HCT116 (cell line): ENCODE measurements at regions not wholly inside any gene's neighbourhood (a gene's known extent, or its start where the extent isn't known, plus 50 kb on each side); places are given as distances from the start of the nearest gene placed in this dataset.

ENCODE experiments used
- ATAC-seq: fragments of 200-7000 bp; cut with Tn5 transposase; 2 replicates; pipeline ENCODE4 v1.9.1; 2020; ENCODE audit warnings: mild to moderate bottlenecking, moderate library complexity
- BruUV-seq: library from RNA; stranded (reverse); fragments of 400-500 nt; replicated peaks from 2 replicates; lab custom pipeline; 2021; lab: Mats Ljungman, UMichigan
- CTCF ChIA-PET: fragments of 300-600 bp; sonication (Branson Sonifier 250); formaldehyde crosslinking; loops from one replicate; lab custom pipeline; 2021; ENCODE audit warnings: antibody characterized with exemption; lab: Charles Lee
- POLR2A ChIA-PET: fragments of 300-600, 350-600 bp; sonication (Branson Sonifier 250); formaldehyde crosslinking; loops from one replicate; lab custom pipeline; 2021; ENCODE audit warnings: antibody characterized with exemption; lab: Charles Lee
- RAD21 ChIA-PET, 2 experiments: fragments of 300-600 bp; sonication (Branson Sonifier 250); formaldehyde crosslinking; loops; one replicate each; lab custom pipeline; 2023; ENCODE audit warnings: low total read pairs in 2 of 2; ENCODE audit not compliant: uncharacterized antibody in 2 of 2, unreplicated experiment in 2 of 2, low non-redundant PET in 1 of 2; lab: Charles Lee
- DNase-seq: peaks from one replicate; pipeline ENCODE4 v3.0.0-alpha.2; 2010; ENCODE audit warnings: low read depth, low spot score
- H2AFZ ChIP-seq: fragments of 200-600 bp; shearing (Covaris generic), sonication (generic); 2 replicates; pipeline ENCODE4 v1.6.1; 2017; ENCODE audit warnings: low read depth, mixed run types, mixed read lengths, antibody characterized with exemption, low read length; ENCODE audit not compliant: poor library complexity, severe bottlenecking
- H3K27ac ChIP-seq: 2 replicates; pipeline ENCODE4 v1.5.1; 2012; ENCODE audit warnings: low read depth, low read length
- H3K27me3 ChIP-seq: fragments of 200-600 bp; sonication (generic); 2 replicates; pipeline ENCODE4 v1.6.1; 2016; ENCODE audit warnings: mixed run types, low read length, mixed read lengths; ENCODE audit not compliant: insufficient read depth
- H3K36me3 ChIP-seq, 2 experiments: fragments of 200-500 bp in 1 of 2; fragments of 200-600 bp in 1 of 2; sonication (Bioruptor generic) in 1 of 2; sonication (generic) in 1 of 2; 2 replicates each; pipeline versions ENCODE4 v1.5.1 to v1.6.1; 2014 to 2016; ENCODE audit warnings: low read length in 2 of 2, inconsistent platforms in 1 of 2, mixed read lengths in 1 of 2, mixed run types in 1 of 2; ENCODE audit not compliant: insufficient read depth in 2 of 2, control insufficient read depth in 1 of 2
- H3K4me1 ChIP-seq, 2 experiments: fragments of 200-600 bp in 1 of 2; sonication (generic) in 1 of 2; 2 replicates each; pipeline versions ENCODE4 v1.5.1 to v1.6.1; 2012 to 2017; ENCODE audit warnings: low read length in 2 of 2, inconsistent platforms in 1 of 2, mild to moderate bottlenecking in 1 of 2, mixed read lengths in 1 of 2, mixed run types in 1 of 2, moderate library complexity in 1 of 2; ENCODE audit not compliant: insufficient read depth in 2 of 2, control insufficient read depth in 1 of 2
- H3K4me2 ChIP-seq: fragments of 200-600 bp; sonication (generic); 2 replicates; pipeline ENCODE4 v1.6.1; 2017; ENCODE audit warnings: mixed run types, low read length, mixed read lengths
- H3K4me3 ChIP-seq, 2 experiments: fragments of 200-600 bp in 1 of 2; sonication (generic) in 1 of 2; replicated peaks in 1 of 2; 2 replicates each; pipeline ENCODE4 v1.5.1; 2011 to 2016; ENCODE audit warnings: low read length in 2 of 2, control low read depth in 1 of 2, low read depth in 1 of 2, mild to moderate bottlenecking in 1 of 2, mixed read lengths in 1 of 2, mixed run types in 1 of 2
- H3K79me2 ChIP-seq: fragments of 200-600 bp; sonication (generic); 2 replicates; pipeline ENCODE4 v1.6.1; 2017; ENCODE audit warnings: mild to moderate bottlenecking, mixed run types, low read length, moderate library complexity, mixed read lengths; ENCODE audit not compliant: insufficient read depth
- H3K9ac ChIP-seq: fragments of 200-600 bp; sonication (generic); 2 replicates; pipeline ENCODE4 v1.6.1; 2016; ENCODE audit warnings: low read length, mixed read lengths
- H3K9me2 ChIP-seq: fragments of 200-600 bp; sonication (generic), shearing (Covaris generic); 2 replicates; pipeline ENCODE4 v1.6.1; 2017; ENCODE audit warnings: mixed run types, mild to moderate bottlenecking, moderate library complexity; ENCODE audit not compliant: insufficient read depth
- H3K9me3 ChIP-seq, 2 experiments: fragments of 200-500 bp in 1 of 2; fragments of 200-600 bp in 1 of 2; sonication (Bioruptor generic) in 1 of 2; sonication (generic) in 1 of 2; 2 replicates each; pipeline ENCODE4 v1.6.1; 2014 to 2017; ENCODE audit warnings: low read length in 2 of 2, mixed read lengths in 2 of 2, inconsistent platforms in 1 of 2, low read depth in 1 of 2, mild to moderate bottlenecking in 1 of 2, mixed run types in 1 of 2, moderate library complexity in 1 of 2; ENCODE audit not compliant: control insufficient read depth in 1 of 2, insufficient read depth in 1 of 2
- H4K20me1 ChIP-seq: fragments of 200-600 bp; sonication (generic), shearing (Covaris generic); 2 replicates; pipeline ENCODE4 v1.6.1; 2017; ENCODE audit warnings: mixed run types, mild to moderate bottlenecking, moderate library complexity; ENCODE audit not compliant: insufficient read depth
- CBX3 ChIP-seq: IDR thresholded peaks from 2 replicates; pipeline ENCODE4 v1.6.1; 2012; ENCODE audit warnings: low read depth
- CEBPB ChIP-seq: IDR thresholded peaks from 2 replicates; pipeline ENCODE4 v1.6.1; 2012; ENCODE audit warnings: low read depth
- EGR1 ChIP-seq: IDR thresholded peaks from 2 replicates; pipeline ENCODE4 v1.6.1; 2012; ENCODE audit warnings: low read depth
- ELF1 ChIP-seq: IDR thresholded peaks from 2 replicates; pipeline ENCODE4 v1.6.1; 2012; ENCODE audit warnings: low read depth, borderline replicate concordance
- EZH2 ChIP-seq: fragments of 200-600 bp; sonication (generic); IDR thresholded peaks from 2 replicates; pipeline ENCODE4 v1.6.1; 2017; ENCODE audit warnings: antibody characterized with exemption, mixed run types
- EZH2phosphoT487 ChIP-seq: fragments of 200-600 bp; IDR thresholded peaks from 2 replicates; pipeline ENCODE4 v1.6.1; 2018; ENCODE audit warnings: antibody characterized with exemption, borderline replicate concordance
- FOSL1 ChIP-seq: IDR thresholded peaks from 2 replicates; pipeline ENCODE4 v1.6.1; 2012; ENCODE audit warnings: low read depth
- POLR2A ChIP-seq: IDR thresholded peaks from 2 replicates; pipeline ENCODE4 v1.7.0; 2011; ENCODE audit warnings: borderline replicate concordance; ENCODE audit not compliant: insufficient read depth, insufficient read length; ENCODE audit errors: extremely low read depth
- POLR2AphosphoS5 ChIP-seq: IDR thresholded peaks from 2 replicates; pipeline ENCODE4 v1.6.1; 2011; ENCODE audit warnings: mild to moderate bottlenecking, low read depth, low read length, moderate library complexity
- SIN3A ChIP-seq: IDR thresholded peaks from 2 replicates; pipeline ENCODE4 v1.6.1; 2012; ENCODE audit warnings: low read depth
- SP1 ChIP-seq: IDR thresholded peaks from 2 replicates; pipeline ENCODE4 v1.6.1; 2012; ENCODE audit warnings: low read depth
- TCF7L2 ChIP-seq: IDR thresholded peaks from 2 replicates; pipeline ENCODE4 v1.7.0; 2011; ENCODE audit warnings: borderline replicate concordance, inconsistent platforms; ENCODE audit not compliant: insufficient read depth, insufficient read length; ENCODE audit errors: extremely low read depth
- YY1 ChIP-seq: IDR thresholded peaks from 2 replicates; pipeline ENCODE4 v1.6.1; 2011; ENCODE audit warnings: low read length, low read depth, moderate library complexity, mild to moderate bottlenecking; ENCODE audit not compliant: insufficient replicate concordance; ENCODE audit errors: extremely low read depth
- ZFX ChIP-seq: fragments of 450-650 bp; IDR thresholded peaks from 2 replicates; pipeline ENCODE4 v1.6.1; 2017
- ZNF274 ChIP-seq: fragments of 200-500 bp; sonication (Bioruptor generic); IDR thresholded peaks from 2 replicates; pipeline ENCODE4 v1.6.1; 2014; ENCODE audit warnings: mild to moderate bottlenecking, low read depth, low read length, inconsistent platforms
- intact Hi-C: fragments of 100-400 bp; cut with micrococcal nuclease; formaldehyde crosslinking; loops from 2 replicates; pipeline ENCODE4 v1.10.0; 2022
- TF ChIP-seq, protein P1 (sequence below): IDR thresholded peaks from 2 replicates; pipeline ENCODE4 v1.6.1; 2012
- TF ChIP-seq, protein P2 (sequence below): IDR thresholded peaks from 2 replicates; pipeline ENCODE4 v1.6.1; 2012; ENCODE audit warnings: low read depth
- TF ChIP-seq, protein P3 (sequence below): IDR thresholded peaks from 2 replicates; pipeline ENCODE4 v1.6.1; 2012

DNA sequence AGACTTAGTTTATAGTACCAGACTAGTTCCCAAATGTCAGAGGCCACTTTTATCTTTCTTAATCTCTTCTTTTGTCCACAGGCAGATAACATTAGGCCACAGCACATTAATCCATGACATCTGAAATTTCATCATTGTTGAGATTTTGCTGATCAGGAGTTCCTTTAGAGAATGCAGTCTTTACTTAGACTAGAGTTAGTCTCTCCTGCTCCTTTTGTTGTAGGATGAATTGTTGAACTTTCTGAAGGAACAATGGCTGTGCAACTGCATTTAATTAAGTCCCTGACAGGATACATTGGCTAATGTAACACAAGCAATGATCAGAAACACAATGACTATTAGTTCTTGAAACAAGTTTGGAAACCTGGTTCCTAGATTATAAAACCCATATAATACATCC, 266.3 kb downstream of the PCDH20 start:
- DNase-seq (no peak), ATAC-seq (no peak)
- H3K9me2 ChIP-seq = no peaks in the 10 kb centered on the region
- H4K20me1 ChIP-seq = no peaks in the 10 kb centered on the region; the same call in 1 of the 2 replicates
- no peak overlapping the region for H3K27ac ChIP-seq
- no peak overlapping the region for H3K4me2 ChIP-seq
- BruUV-seq = no TSS peak
- TF ChIP-seq CBX3 = no peak
- TF ChIP-seq SP1 = no peak
- no peak for TF ChIP-seq ZNF274
- no peak for TF ChIP-seq ZFX
- TF ChIP-seq TCF7L2 = no peak
- no peak for TF ChIP-seq SIN3A
- no peak for TF ChIP-seq POLR2A
- TF ChIP-seq EZH2phosphoT487 = no peak
- TF ChIP-seq CEBPB = no peak
- no peak for TF ChIP-seq ELF1
- no peak for TF ChIP-seq EGR1
- TF ChIP-seq YY1 = no peak
- TF ChIP-seq, protein P1, sequence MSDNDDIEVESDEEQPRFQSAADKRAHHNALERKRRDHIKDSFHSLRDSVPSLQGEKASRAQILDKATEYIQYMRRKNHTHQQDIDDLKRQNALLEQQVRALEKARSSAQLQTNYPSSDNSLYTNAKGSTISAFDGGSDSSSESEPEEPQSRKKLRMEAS = no peak
- H3K4me3 ChIP-seq = no peak overlapping the region
- H3K79me2 ChIP-seq = no peaks in the 10 kb centered on the region
- RAD21 ChIA-PET = no interaction called here
- no peaks in the 10 kb centered on the region for H3K36me3 ChIP-seq
- POLR2A ChIA-PET = no interaction called here
- no peak overlapping the region for H3K9ac ChIP-seq
- no peak overlapping the region for H2AFZ ChIP-seq
- no peaks in the 10 kb centered on the region; a peak in 2 of 4 replicates for H3K9me3 ChIP-seq
- H3K4me1 ChIP-seq = no peaks in the 10 kb centered on the region
- CTCF ChIA-PET = no interaction called here
- H3K27me3 ChIP-seq = no peaks in the 10 kb centered on the region
- intact Hi-C loops = no loop called here

DNA sequence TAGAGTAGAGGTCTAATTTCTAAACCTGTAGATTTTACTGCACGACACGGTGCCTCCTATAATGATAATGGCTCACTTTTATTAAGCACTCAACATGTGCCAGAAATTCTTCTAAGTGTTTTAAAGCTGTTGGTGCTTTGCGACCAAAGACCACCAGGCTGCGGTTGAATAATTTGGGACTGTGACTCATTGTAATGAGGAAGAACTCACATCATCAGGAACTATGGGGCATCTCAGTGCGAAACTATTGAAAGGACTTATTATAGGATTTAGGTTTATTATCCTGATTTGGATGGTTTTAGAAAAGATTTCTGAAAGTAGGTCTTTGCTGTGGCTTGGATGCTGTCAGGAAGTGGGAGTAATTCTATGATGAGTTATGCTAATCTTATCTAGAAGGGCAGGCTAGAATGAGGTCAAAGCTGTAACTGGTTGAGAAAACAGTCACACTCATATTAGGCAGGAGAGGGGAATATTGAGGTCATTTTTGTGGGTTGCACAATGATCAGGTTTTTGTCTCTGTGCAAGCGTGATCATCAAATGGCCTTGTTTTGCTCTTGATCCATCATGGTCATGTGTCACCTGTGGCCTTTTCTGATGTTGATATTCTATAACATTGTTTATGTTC, 266.8 kb downstream of the PCDH20 start:
- Histone ChIP-seq H3K4me3 (no peak overlapping the region), H3K9me2 (no peaks in the 10 kb centered on the region), H4K20me1 (no peaks in the 10 kb centered on the region; the same call in 1 of the 2 replicates), H3K79me2 (no peaks in the 10 kb centered on the region), H3K36me3 (no peaks in the 10 kb centered on the region), H2AFZ (no peak overlapping the region), H3K27ac (no peak overlapping the region), H3K27me3 (no peaks in the 10 kb centered on the region), H3K9me3 (no peaks in the 10 kb centered on the region; a peak in 2 of 4 replicates), H3K9ac (no peak overlapping the region), H3K4me1 (no peaks in the 10 kb centered on the region), H3K4me2 (no peak overlapping the region)
- BruUV-seq = no TSS peak
- intact Hi-C loops = no loop called here
- ATAC-seq (no peak), DNase-seq (no peak)
- ChIA-PET POLR2A (no interaction called here), CTCF (no interaction called here), RAD21 (no interaction called here)
- no peak for TF ChIP-seq EGR1
- TF ChIP-seq SIN3A = no peak
- no peak for TF ChIP-seq ZFX
- no peak for TF ChIP-seq POLR2AphosphoS5
- no peak for TF ChIP-seq CEBPB
- TF ChIP-seq, protein P2, sequence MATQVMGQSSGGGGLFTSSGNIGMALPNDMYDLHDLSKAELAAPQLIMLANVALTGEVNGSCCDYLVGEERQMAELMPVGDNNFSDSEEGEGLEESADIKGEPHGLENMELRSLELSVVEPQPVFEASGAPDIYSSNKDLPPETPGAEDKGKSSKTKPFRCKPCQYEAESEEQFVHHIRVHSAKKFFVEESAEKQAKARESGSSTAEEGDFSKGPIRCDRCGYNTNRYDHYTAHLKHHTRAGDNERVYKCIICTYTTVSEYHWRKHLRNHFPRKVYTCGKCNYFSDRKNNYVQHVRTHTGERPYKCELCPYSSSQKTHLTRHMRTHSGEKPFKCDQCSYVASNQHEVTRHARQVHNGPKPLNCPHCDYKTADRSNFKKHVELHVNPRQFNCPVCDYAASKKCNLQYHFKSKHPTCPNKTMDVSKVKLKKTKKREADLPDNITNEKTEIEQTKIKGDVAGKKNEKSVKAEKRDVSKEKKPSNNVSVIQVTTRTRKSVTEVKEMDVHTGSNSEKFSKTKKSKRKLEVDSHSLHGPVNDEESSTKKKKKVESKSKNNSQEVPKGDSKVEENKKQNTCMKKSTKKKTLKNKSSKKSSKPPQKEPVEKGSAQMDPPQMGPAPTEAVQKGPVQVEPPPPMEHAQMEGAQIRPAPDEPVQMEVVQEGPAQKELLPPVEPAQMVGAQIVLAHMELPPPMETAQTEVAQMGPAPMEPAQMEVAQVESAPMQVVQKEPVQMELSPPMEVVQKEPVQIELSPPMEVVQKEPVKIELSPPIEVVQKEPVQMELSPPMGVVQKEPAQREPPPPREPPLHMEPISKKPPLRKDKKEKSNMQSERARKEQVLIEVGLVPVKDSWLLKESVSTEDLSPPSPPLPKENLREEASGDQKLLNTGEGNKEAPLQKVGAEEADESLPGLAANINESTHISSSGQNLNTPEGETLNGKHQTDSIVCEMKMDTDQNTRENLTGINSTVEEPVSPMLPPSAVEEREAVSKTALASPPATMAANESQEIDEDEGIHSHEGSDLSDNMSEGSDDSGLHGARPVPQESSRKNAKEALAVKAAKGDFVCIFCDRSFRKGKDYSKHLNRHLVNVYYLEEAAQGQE = no peak
- TF ChIP-seq, protein P1 = no peak
- no peak for TF ChIP-seq ELF1
- TF ChIP-seq POLR2A = no peak
- TF ChIP-seq FOSL1 = no peak
- TF ChIP-seq EZH2 = no peak
- TF ChIP-seq, protein P3, sequence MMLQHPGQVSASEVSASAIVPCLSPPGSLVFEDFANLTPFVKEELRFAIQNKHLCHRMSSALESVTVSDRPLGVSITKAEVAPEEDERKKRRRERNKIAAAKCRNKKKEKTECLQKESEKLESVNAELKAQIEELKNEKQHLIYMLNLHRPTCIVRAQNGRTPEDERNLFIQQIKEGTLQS = no peak
- TF ChIP-seq YY1 = no peak
